PC-3 (cell line): ENCODE measurements at regions not wholly inside any gene's neighbourhood (a gene's known extent, or its start where the extent isn't known, plus 50 kb on each side); places are given as distances from the start of the nearest gene placed in this dataset.

ENCODE experiments used
- ATAC-seq: fragments of 200-7000 bp; cut with Tn5 transposase; 2 replicates; pipeline ENCODE4 v1.9.1; 2020; ENCODE audit warnings: mild to moderate bottlenecking, moderate library complexity
- BruUV-seq: library from RNA; stranded (reverse); fragments of 400-500 nt; replicated peaks from 2 replicates; lab custom pipeline; 2021; lab: Mats Ljungman, UMichigan
- CTCF ChIA-PET: fragments of 300-600 bp; sonication (Branson Sonifier 250); formaldehyde crosslinking; loops from one replicate; lab custom pipeline; 2022; ENCODE audit warnings: antibody characterized with exemption; lab: Charles Lee
- POLR2A ChIA-PET: fragments of 300-600 bp; sonication (Branson Sonifier 250); formaldehyde crosslinking; loops from one replicate; lab custom pipeline; 2022; ENCODE audit warnings: antibody characterized with exemption; ENCODE audit not compliant: unreplicated experiment; lab: Charles Lee
- DNase-seq: peaks from one replicate; pipeline ENCODE4 v3.0.0-alpha.2; 2015
- H2AFZ ChIP-seq: fragments of 300-600 bp; sonication (generic); 2 replicates; pipeline ENCODE4 v1.6.0; 2016; ENCODE audit warnings: antibody characterized with exemption, low read length
- H3F3A ChIP-seq: fragments of 300-600 bp; sonication (generic); one replicate; pipeline ENCODE4 v1.6.0; 2017; ENCODE audit warnings: antibody characterized with exemption, low read length, control low read depth, mild to moderate bottlenecking; ENCODE audit not compliant: unreplicated experiment
- H3K27ac ChIP-seq: fragments of 300-600 bp; sonication (generic); 2 replicates; pipeline ENCODE4 v1.5.1; 2016; ENCODE audit warnings: mild to moderate bottlenecking, low read length
- H3K27me3 ChIP-seq: fragments of 300-600 bp; sonication (generic); 2 replicates; pipeline ENCODE4 v1.6.1; 2016; ENCODE audit warnings: low read length, mixed read lengths
- H3K36me3 ChIP-seq: fragments of 300-600 bp; sonication (generic); 2 replicates; pipeline ENCODE4 v1.6.1; 2016; ENCODE audit warnings: low read depth, mixed run types, low read length, mixed read lengths
- H3K4me1 ChIP-seq: fragments of 300-600 bp; sonication (generic); 2 replicates; pipeline ENCODE4 v1.5.1; 2016; ENCODE audit warnings: low read length; ENCODE audit not compliant: insufficient read depth
- H3K4me2 ChIP-seq: fragments of 300-600 bp; sonication (generic); 2 replicates; pipeline ENCODE4 v1.6.0; 2016; ENCODE audit warnings: low read length
- H3K4me3 ChIP-seq: fragments of 300-600 bp; sonication (generic); 2 replicates; pipeline ENCODE4 v1.5.1; 2016; ENCODE audit warnings: mild to moderate bottlenecking, low read length, mixed read lengths
- H3K79me2 ChIP-seq: fragments of 300-600 bp; sonication (generic); 2 replicates; pipeline ENCODE4 v1.6.1; 2017; ENCODE audit warnings: low read length, mixed read lengths
- H3K9ac ChIP-seq: fragments of 300-600 bp; sonication (generic); 2 replicates; pipeline ENCODE4 v1.6.0; 2016; ENCODE audit warnings: mild to moderate bottlenecking, low read length
- H3K9me2 ChIP-seq: fragments of 300-600 bp; sonication (generic); replicated peaks from 2 replicates; pipeline ENCODE4 v1.6.1; 2016; ENCODE audit warnings: mixed run types, low read length, mixed read lengths
- H3K9me3 ChIP-seq: fragments of 300-600 bp; sonication (generic); 2 replicates; pipeline ENCODE4 v1.6.1; 2016; ENCODE audit warnings: low read length, mixed read lengths
- H4K20me1 ChIP-seq: fragments of 300-600 bp; sonication (generic); 2 replicates; pipeline ENCODE4 v1.6.1; 2016; ENCODE audit warnings: low read length, mixed read lengths
- EZH2 ChIP-seq: fragments of 300-600 bp; sonication (generic); IDR thresholded peaks from one replicate; pipeline ENCODE4 v1.6.1; 2017; ENCODE audit warnings: antibody characterized with exemption, mild to moderate bottlenecking, low read length; ENCODE audit not compliant: unreplicated experiment
- EZH2phosphoT487 ChIP-seq: fragments of 300-600 bp; sonication (generic); IDR thresholded peaks from 2 replicates; pipeline ENCODE4 v1.6.1; 2018; ENCODE audit warnings: mild to moderate bottlenecking, antibody characterized with exemption, low read length, borderline replicate concordance
- intact Hi-C: fragments of 100-400 bp; cut with micrococcal nuclease; formaldehyde crosslinking; loops from 2 replicates; pipeline ENCODE4 v1.9.0; 2023
- TF ChIP-seq, protein P1 (sequence below): fragments of 300-600 bp; sonication (generic); conservative IDR thresholded peaks from 2 replicates; pipeline ENCODE4 v1.5.1; 2017; ENCODE audit warnings: antibody characterized with exemption, low read depth, mild to moderate bottlenecking, low read length

DNA sequence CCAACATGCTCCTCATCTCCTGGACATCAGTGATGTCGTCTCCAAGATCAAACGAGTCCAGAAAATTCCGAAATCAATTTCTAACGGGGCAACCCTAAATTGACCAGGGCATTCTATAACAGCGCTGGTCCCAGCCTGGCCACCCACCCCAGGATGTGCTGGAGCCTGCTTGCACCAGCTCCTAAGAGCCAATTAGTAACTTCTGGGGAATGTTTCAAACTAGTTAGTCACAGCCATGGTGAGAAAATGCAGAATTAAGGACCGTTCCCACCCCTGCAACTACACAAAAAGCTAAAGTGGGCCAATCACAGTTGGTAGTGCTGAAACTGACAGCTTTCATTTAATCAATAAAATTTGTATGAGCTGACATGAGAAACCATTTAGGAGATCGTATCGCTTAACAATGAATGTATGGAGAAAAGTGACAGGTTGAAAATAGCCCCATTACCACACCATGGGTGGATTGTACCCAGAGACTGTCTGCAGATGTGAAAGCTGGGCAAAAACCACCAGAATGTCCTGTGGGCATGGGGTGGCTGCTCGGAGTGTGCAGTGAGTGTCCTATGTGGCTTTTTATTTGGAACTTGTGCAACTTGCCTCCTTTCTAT, 165.7 kb upstream of the AFDN start:
- Histone ChIP-seq H3K27ac (no peak overlapping the region), H3K79me2 (no peaks in the 10 kb centered on the region), H2AFZ (no peak overlapping the region), H3K9me3 (no peaks in the 10 kb centered on the region), H3K27me3 (no peaks in the 10 kb centered on the region; the same call in 1 of the 2 replicates), H4K20me1 (no peaks in the 10 kb centered on the region), H3K4me1 (no peaks in the 10 kb centered on the region), H3K4me2 (no peak overlapping the region), H3K4me3 (no peak overlapping the region), H3K36me3 (no peaks in the 10 kb centered on the region), H3K9ac (no peak overlapping the region), H3F3A (no peaks in the 10 kb centered on the region), H3K9me2 (no peaks in the 10 kb centered on the region)
- DNase-seq (no peak), ATAC-seq (no peak)
- intact Hi-C loops: no loop called here
- POLR2A ChIA-PET: no interaction called here
- no peak for TF ChIP-seq EZH2
- TF ChIP-seq, protein P1, sequence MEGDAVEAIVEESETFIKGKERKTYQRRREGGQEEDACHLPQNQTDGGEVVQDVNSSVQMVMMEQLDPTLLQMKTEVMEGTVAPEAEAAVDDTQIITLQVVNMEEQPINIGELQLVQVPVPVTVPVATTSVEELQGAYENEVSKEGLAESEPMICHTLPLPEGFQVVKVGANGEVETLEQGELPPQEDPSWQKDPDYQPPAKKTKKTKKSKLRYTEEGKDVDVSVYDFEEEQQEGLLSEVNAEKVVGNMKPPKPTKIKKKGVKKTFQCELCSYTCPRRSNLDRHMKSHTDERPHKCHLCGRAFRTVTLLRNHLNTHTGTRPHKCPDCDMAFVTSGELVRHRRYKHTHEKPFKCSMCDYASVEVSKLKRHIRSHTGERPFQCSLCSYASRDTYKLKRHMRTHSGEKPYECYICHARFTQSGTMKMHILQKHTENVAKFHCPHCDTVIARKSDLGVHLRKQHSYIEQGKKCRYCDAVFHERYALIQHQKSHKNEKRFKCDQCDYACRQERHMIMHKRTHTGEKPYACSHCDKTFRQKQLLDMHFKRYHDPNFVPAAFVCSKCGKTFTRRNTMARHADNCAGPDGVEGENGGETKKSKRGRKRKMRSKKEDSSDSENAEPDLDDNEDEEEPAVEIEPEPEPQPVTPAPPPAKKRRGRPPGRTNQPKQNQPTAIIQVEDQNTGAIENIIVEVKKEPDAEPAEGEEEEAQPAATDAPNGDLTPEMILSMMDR: no peak
- no peak for TF ChIP-seq EZH2phosphoT487
- BruUV-seq: no TSS peak
- CTCF ChIA-PET: no interaction called here

GRCh38 chr6:167661552-167662044, 165.1 kb upstream of the AFDN start:
- Histone ChIP-seq H3K4me3 (no peak overlapping the region), H3K4me2 (no peak overlapping the region), H3K9me3 (no peaks in the 10 kb centered on the region), H3K27ac (no peak overlapping the region), H4K20me1 (no peaks in the 10 kb centered on the region), H3K79me2 (no peaks in the 10 kb centered on the region), H3K27me3 (no peaks in the 10 kb centered on the region; the same call in 1 of the 2 replicates), H3K9me2 (no peaks in the 10 kb centered on the region), H3F3A (no peaks in the 10 kb centered on the region), H2AFZ (no peak overlapping the region), H3K4me1 (no peaks in the 10 kb centered on the region), H3K9ac (no peak overlapping the region), H3K36me3 (no peaks in the 10 kb centered on the region)
- BruUV-seq: no TSS peak
- TF ChIP-seq EZH2 (no peak), EZH2phosphoT487 (no peak)
- TF ChIP-seq, protein P1: no peak
- DNase-seq (no peak), ATAC-seq (no peak)
- CTCF ChIA-PET: no interaction called here
- POLR2A ChIA-PET: no interaction called here
- intact Hi-C loops: no loop called here

DNA sequence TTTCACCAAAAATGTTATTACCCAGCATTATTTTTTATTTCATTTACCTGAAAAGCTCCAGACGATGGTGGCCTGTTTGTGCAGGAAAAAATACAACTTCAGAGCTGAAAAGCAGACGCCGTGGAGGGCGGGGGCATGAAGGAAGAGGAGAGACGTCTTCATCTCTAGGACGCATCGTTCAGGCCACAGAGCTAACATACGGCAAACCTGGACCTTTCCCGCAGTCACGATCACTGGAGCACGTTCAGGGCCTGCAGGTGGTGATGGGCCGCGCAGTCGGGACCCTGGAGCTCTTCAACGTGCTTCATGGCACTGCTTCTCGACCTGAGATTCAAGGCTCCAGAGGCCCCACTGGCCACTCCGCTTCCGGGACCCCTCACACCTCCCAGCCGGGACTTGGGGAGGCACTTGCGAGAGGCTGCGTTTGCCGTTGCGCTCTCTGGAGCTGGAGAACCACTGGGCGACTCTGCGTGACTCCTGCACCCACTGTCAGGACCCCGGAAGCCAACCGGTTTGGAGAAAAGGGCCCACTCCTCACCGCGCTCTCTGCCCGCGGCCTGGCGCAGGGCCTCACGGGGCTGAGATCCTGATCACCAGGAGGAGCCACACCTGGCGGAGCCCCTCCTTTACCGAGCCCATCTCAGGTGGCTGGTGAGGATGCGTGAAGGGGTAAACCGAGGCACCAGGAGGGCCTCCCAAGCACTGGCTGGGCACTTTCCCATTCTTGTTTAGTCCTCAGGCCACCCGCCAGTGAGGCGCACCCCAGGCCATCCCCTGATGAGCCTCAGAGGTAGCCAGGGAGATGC, 164.4 kb upstream of the AFDN start:
- H2AFZ ChIP-seq: no peak overlapping the region
- CTCF ChIA-PET: no interaction called here
- no peaks in the 10 kb centered on the region for H3K4me1 ChIP-seq
- no peaks in the 10 kb centered on the region for H3K9me3 ChIP-seq
- no peak overlapping the region for H3K4me2 ChIP-seq
- DNase-seq (no peak), ATAC-seq (no peak)
- H3K27me3 ChIP-seq: no peaks in the 10 kb centered on the region; the same call in 1 of the 2 replicates
- H3K4me3 ChIP-seq: no peak overlapping the region
- TF ChIP-seq, protein P1: no peak
- TF ChIP-seq EZH2phosphoT487 (no peak), EZH2 (no peak)
- H3K9me2 ChIP-seq: no peaks in the 10 kb centered on the region
- intact Hi-C loops: no loop called here
- no peak overlapping the region for H3K9ac ChIP-seq
- no peaks in the 10 kb centered on the region for H3F3A ChIP-seq
- no peaks in the 10 kb centered on the region for H3K79me2 ChIP-seq
- POLR2A ChIA-PET: no interaction called here
- H3K36me3 ChIP-seq: no peaks in the 10 kb centered on the region
- H4K20me1 ChIP-seq: no peaks in the 10 kb centered on the region
- BruUV-seq: no TSS peak
- no peak overlapping the region for H3K27ac ChIP-seq
